Tibial nerve (tissue), 3 donors: ENCODE measurements at regions not wholly inside any gene's neighbourhood (a gene's known extent, or its start where the extent isn't known, plus 50 kb on each side); places are given as distances from the start of the nearest gene placed in this dataset.

ENCODE experiments used
- CTCF ChIP-seq, 5 experiments: fragments of 200-600 bp in 3 of 5; fragments of 450-650 bp in 2 of 5; sonication (generic) in 3 of 5; IDR thresholded peaks; one replicate each; pipeline ENCODE4 v1.5.1; 2016 to 2019; ENCODE audit warnings: antibody characterized with exemption in 5 of 5, mild to moderate bottlenecking in 3 of 5, moderate library complexity in 2 of 5
- POLR2A ChIP-seq, 2 donors: fragments of 450-650 bp; IDR thresholded peaks; one replicate each; pipeline ENCODE4 v1.6.1; 2017; ENCODE audit warnings: antibody characterized with exemption in 2 of 2, mild to moderate bottlenecking in 2 of 2, moderate library complexity in 2 of 2

- TF ChIP-seq POLR2A (IDR thresholded peaks at IDR 0.05) (no peak), CTCF (IDR thresholded peaks at IDR 0.05) (no peak)
These were observed 212.6 kb upstream of the FAM78B start for GRCh38 chr1:166379447-166379846.
